Prostate gland (tissue), 2 donors: ENCODE measurements at regions not wholly inside any gene's neighbourhood (a gene's known extent, or its start where the extent isn't known, plus 50 kb on each side); places are given as distances from the start of the nearest gene placed in this dataset.

Source experiments
- CTCF ChIP-seq, 4 experiments: fragments of 200-600 bp in 2 of 4; fragments of 450-650 bp in 2 of 4; sonication (generic) in 2 of 4; IDR thresholded peaks; 1 replicate in 3 of 4; 2 replicates in 1 of 4; pipeline ENCODE4 v1.5.1; 2016 to 2019; ENCODE audit warnings: antibody characterized with exemption in 4 of 4, mild to moderate bottlenecking in 2 of 4, moderate library complexity in 2 of 4
- POLR2A ChIP-seq: fragments of 450-650 bp; IDR thresholded peaks from one replicate; pipeline ENCODE4 v1.6.1; 2016; ENCODE audit warnings: antibody characterized with exemption, mild to moderate bottlenecking
- POLR2AphosphoS5 ChIP-seq: sonication (generic); formaldehyde crosslinking; IDR thresholded peaks from one replicate; pipeline ENCODE4 v1.6.1; 2017; ENCODE audit warnings: antibody characterized with exemption

- TF ChIP-seq CTCF (IDR thresholded peaks at IDR 0.05) (no peak), POLR2AphosphoS5 (no peak), POLR2A (no peak)
Observed at GRCh38 chr15:58295637-58296215, 136.1 kb upstream of the LIPC start.
